ENCODE measurements at regions not wholly inside any gene's neighbourhood (a gene's known extent, or its start where the extent isn't known, plus 50 kb on each side); places are given as distances from the start of the nearest gene placed in this dataset.

DNA sequence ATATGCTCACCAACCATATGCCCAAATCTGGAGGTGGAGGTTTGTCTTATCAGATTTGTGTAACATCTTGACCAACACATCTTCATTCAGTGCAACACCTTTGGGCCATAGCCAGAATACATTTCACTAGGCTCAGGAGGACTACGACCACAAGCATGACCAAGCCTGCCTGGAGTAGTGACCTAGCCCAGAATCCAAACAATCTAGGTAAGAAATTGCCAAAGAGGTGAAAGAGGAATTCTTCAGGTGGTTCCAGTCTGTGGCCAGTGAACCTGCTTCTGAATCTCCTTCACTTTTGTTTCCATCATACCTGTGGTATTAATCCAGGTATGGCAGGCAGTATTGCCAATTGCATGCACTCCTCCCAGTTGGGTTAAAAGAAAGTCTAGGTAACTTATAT is 112.8 kb upstream of the RAB18 start:
- TF ChIP-seq POLR2A (IDR thresholded peaks at IDR 0.05) = no peak
- TF ChIP-seq, protein P1, sequence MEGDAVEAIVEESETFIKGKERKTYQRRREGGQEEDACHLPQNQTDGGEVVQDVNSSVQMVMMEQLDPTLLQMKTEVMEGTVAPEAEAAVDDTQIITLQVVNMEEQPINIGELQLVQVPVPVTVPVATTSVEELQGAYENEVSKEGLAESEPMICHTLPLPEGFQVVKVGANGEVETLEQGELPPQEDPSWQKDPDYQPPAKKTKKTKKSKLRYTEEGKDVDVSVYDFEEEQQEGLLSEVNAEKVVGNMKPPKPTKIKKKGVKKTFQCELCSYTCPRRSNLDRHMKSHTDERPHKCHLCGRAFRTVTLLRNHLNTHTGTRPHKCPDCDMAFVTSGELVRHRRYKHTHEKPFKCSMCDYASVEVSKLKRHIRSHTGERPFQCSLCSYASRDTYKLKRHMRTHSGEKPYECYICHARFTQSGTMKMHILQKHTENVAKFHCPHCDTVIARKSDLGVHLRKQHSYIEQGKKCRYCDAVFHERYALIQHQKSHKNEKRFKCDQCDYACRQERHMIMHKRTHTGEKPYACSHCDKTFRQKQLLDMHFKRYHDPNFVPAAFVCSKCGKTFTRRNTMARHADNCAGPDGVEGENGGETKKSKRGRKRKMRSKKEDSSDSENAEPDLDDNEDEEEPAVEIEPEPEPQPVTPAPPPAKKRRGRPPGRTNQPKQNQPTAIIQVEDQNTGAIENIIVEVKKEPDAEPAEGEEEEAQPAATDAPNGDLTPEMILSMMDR (IDR thresholded peaks at IDR 0.05) = no peak
